ENCODE measurements at regions not wholly inside any gene's neighbourhood (a gene's known extent, or its start where the extent isn't known, plus 50 kb on each side); places are given as distances from the start of the nearest gene placed in this dataset.
"Not testable (repeated sequence)": the region's sequence is repeated elsewhere in the genome, so short reads cannot be mapped to it uniquely, and the experiment has no call there.

GRCh38 chr6:144528743-144529425, 243.7 kb downstream of the UTRN start:
- no peak for TF ChIP-seq CTCF (IDR thresholded peaks at IDR 0.05)
- CTCF ChIA-PET = no interaction called here

GRCh38 chr6:144530118-144530517, 245.0 kb downstream of the UTRN start:
- H3K9me3 Mint-ChIP-seq = no peaks in the 10 kb centered on the region
- no peaks in the 10 kb centered on the region for H3K27me3 Mint-ChIP-seq
- no peaks in the 10 kb centered on the region for H3K4me1 Mint-ChIP-seq
- peaks cover 86% of the 10 kb centered on the region for H3K36me3 Mint-ChIP-seq (ENCODE audit: low read depth)
- H3K27ac Mint-ChIP-seq = no peak overlapping the region
- ATAC-seq (ENCODE audit: low read depth) (no peak), DNase-seq (no peak)
- intact Hi-C loops (cut with micrococcal nuclease) = no loop called here
- POLR2A ChIA-PET = no interaction called here
- no peak overlapping the region for H3K4me3 Mint-ChIP-seq
- TF ChIP-seq CTCF (IDR thresholded peaks at IDR 0.05) = no peak
- CTCF ChIA-PET = no interaction called here

More at GRCh38 chr6:144528743-144529425, 243.7 kb downstream of the UTRN start:
- POLR2A ChIA-PET = no interaction called here
- intact Hi-C loops (cut with micrococcal nuclease) = no loop called here
- ATAC-seq (ENCODE audit: low read depth) = no peak
- H3K4me3 Mint-ChIP-seq = no peak overlapping the region
- H3K27me3 Mint-ChIP-seq = no peaks in the 10 kb centered on the region
- no peaks in the 10 kb centered on the region for H3K4me1 Mint-ChIP-seq
- H3K27ac Mint-ChIP-seq = no peak overlapping the region
- no peak for DNase-seq
- peaks cover 84% of the 10 kb centered on the region for H3K36me3 Mint-ChIP-seq (ENCODE audit: low read depth)
- no peaks in the 10 kb centered on the region for H3K9me3 Mint-ChIP-seq

- H3K27ac Mint-ChIP-seq; DNase-seq; POLR2A ChIA-PET; H3K4me3 Mint-ChIP-seq; H3K27me3 Mint-ChIP-seq; H3K4me1 Mint-ChIP-seq; H3K9me3 Mint-ChIP-seq; ATAC-seq (ENCODE audit: low read depth); intact Hi-C loops (cut with micrococcal nuclease); CTCF ChIA-PET: not testable (repeated sequence)
- peaks cover 75% of the 10 kb centered on the region for H3K36me3 Mint-ChIP-seq (ENCODE audit: low read depth)
Measured at GRCh38 chr6:144532238-144532637, 247.1 kb downstream of the UTRN start.

GRCh38 chr6:144534180-144534579, 249.0 kb downstream of the UTRN start:
- no peak for ATAC-seq (ENCODE audit: low read depth)
- no peak overlapping the region for H3K27ac Mint-ChIP-seq
- DNase-seq = no peak
- ChIA-PET POLR2A (no interaction called here), CTCF (no interaction called here)
- no peak for TF ChIP-seq CTCF (IDR thresholded peaks at IDR 0.05)
- intact Hi-C loops (cut with micrococcal nuclease) = no loop called here
- no peaks in the 10 kb centered on the region for H3K4me1 Mint-ChIP-seq
- H3K36me3 Mint-ChIP-seq (ENCODE audit: low read depth) = peaks cover 66% of the 10 kb centered on the region
- no peaks in the 10 kb centered on the region for H3K9me3 Mint-ChIP-seq
- no peaks in the 10 kb centered on the region for H3K27me3 Mint-ChIP-seq
- no peak overlapping the region for H3K4me3 Mint-ChIP-seq

- no peaks in the 10 kb centered on the region for H3K4me1 Mint-ChIP-seq
- CTCF ChIA-PET = no interaction called here
- DNase-seq (no peak), ATAC-seq (ENCODE audit: low read depth) (no peak)
- no peaks in the 10 kb centered on the region for H3K27me3 Mint-ChIP-seq
- no peak for TF ChIP-seq CTCF (IDR thresholded peaks at IDR 0.05)
- intact Hi-C loops (cut with micrococcal nuclease) = no loop called here
- POLR2A ChIA-PET = no interaction called here
- no peaks in the 10 kb centered on the region for H3K9me3 Mint-ChIP-seq
- H3K27ac Mint-ChIP-seq = no peak overlapping the region
- no peak overlapping the region for H3K4me3 Mint-ChIP-seq
- H3K36me3 Mint-ChIP-seq (ENCODE audit: low read depth) = peaks cover 64% of the 10 kb centered on the region
Measured at GRCh38 chr6:144535630-144536029, 250.5 kb downstream of the UTRN start.

- no peaks in the 10 kb centered on the region for H3K27me3 Mint-ChIP-seq
- ATAC-seq (ENCODE audit: low read depth) = no peak
- TF ChIP-seq CTCF (IDR thresholded peaks at IDR 0.05) = no peak
- peaks cover 64% of the 10 kb centered on the region for H3K36me3 Mint-ChIP-seq (ENCODE audit: low read depth)
- no peaks in the 10 kb centered on the region for H3K9me3 Mint-ChIP-seq
- no peak for DNase-seq
- intact Hi-C loops (cut with micrococcal nuclease) = no loop called here
- no peaks in the 10 kb centered on the region for H3K4me1 Mint-ChIP-seq
- H3K4me3 Mint-ChIP-seq = no peak overlapping the region
- ChIA-PET CTCF (no interaction called here), POLR2A (no interaction called here)
- no peak overlapping the region for H3K27ac Mint-ChIP-seq
Measured at GRCh38 chr6:144536079-144536478, 250.9 kb downstream of the UTRN start.
